HFFc6 (cell line): ENCODE measurements at regions not wholly inside any gene's neighbourhood (a gene's known extent, or its start where the extent isn't known, plus 50 kb on each side); places are given as distances from the start of the nearest gene placed in this dataset.

Source experiments
- DNase-seq: peaks from one replicate; pipeline ENCODE4 v3.0.0-alpha.2; 2018
- H3K27ac Mint-ChIP-seq: 2 replicates; pipeline ENCODE4 v1.8.0; 2020; ENCODE audit warnings: mild to moderate bottlenecking, mixed read lengths
- H3K27me3 Mint-ChIP-seq: 2 replicates; pipeline ENCODE4 v1.8.0; 2021; ENCODE audit warnings: mild to moderate bottlenecking, moderate library complexity, mixed read lengths; ENCODE audit not compliant: insufficient read depth
- H3K36me3 Mint-ChIP-seq: 2 replicates; pipeline ENCODE4 v1.8.0; 2021; ENCODE audit warnings: low read depth, mixed read lengths
- H3K4me1 Mint-ChIP-seq: 2 replicates; pipeline ENCODE4 v1.8.0; 2020; ENCODE audit warnings: low read depth, mixed read lengths
- H3K4me3 Mint-ChIP-seq: 2 replicates; pipeline ENCODE4 v1.8.0; 2020; ENCODE audit warnings: mild to moderate bottlenecking, moderate library complexity, mixed read lengths
- H3K9me3 Mint-ChIP-seq: 2 replicates; pipeline ENCODE4 v1.8.0; 2020; ENCODE audit warnings: mild to moderate bottlenecking, mixed read lengths
- CTCF ChIP-seq: fragments of 200-600 bp; sonication (generic); IDR thresholded peaks from 2 replicates; pipeline ENCODE4 v1.5.0; 2021; ENCODE audit warnings: antibody characterized with exemption, mild to moderate bottlenecking

GRCh38 chr2:146997488-146997887, 847.3 kb upstream of the ACVR2A start:
- Mint-ChIP-seq H3K9me3 (peaks cover 51% of the 10 kb centered on the region), H3K4me1 (no peaks in the 10 kb centered on the region), H3K4me3 (no peak overlapping the region), H3K36me3 (no peaks in the 10 kb centered on the region; the same call in 1 of the 2 replicates), H3K27me3 (no peaks in the 10 kb centered on the region; the same call in 1 of the 2 replicates), H3K27ac (no peak overlapping the region)
- no peak for TF ChIP-seq CTCF
- DNase-seq, result no peak

- Mint-ChIP-seq H3K9me3 (peaks cover 53% of the 10 kb centered on the region), H3K36me3 (no peaks in the 10 kb centered on the region; the same call in 1 of the 2 replicates), H3K27me3 (no peaks in the 10 kb centered on the region; the same call in 1 of the 2 replicates), H3K4me3 (no peak overlapping the region), H3K4me1 (no peaks in the 10 kb centered on the region), H3K27ac (no peak overlapping the region)
- no peak for DNase-seq
- no peak for TF ChIP-seq CTCF
Measured at GRCh38 chr2:146994246-146994645, 850.6 kb upstream of the ACVR2A start.

- no peak overlapping the region for H3K4me3 Mint-ChIP-seq
- H3K9me3 Mint-ChIP-seq, result peaks cover 45% of the 10 kb centered on the region
- H3K27me3 Mint-ChIP-seq, result no peaks in the 10 kb centered on the region
- no peak for DNase-seq
- H3K4me1 Mint-ChIP-seq, result no peaks in the 10 kb centered on the region
- no peak overlapping the region for H3K27ac Mint-ChIP-seq
- TF ChIP-seq CTCF, result no peak
- no peaks in the 10 kb centered on the region for H3K36me3 Mint-ChIP-seq
Measured at GRCh38 chr2:146992466-146992865, 852.4 kb upstream of the ACVR2A start.

- DNase-seq, result no peak
- Mint-ChIP-seq H3K27ac (no peak overlapping the region), H3K4me3 (no peak overlapping the region), H3K4me1 (no peaks in the 10 kb centered on the region), H3K27me3 (no peaks in the 10 kb centered on the region), H3K36me3 (no peaks in the 10 kb centered on the region), H3K9me3 (peaks cover 47% of the 10 kb centered on the region)
- TF ChIP-seq CTCF, result no peak
Measured at GRCh38 chr2:146992057-146992456, 852.8 kb upstream of the ACVR2A start.

GRCh38 chr2:146990311-146991054, 854.3 kb upstream of the ACVR2A start:
- H3K4me1 Mint-ChIP-seq, result no peaks in the 10 kb centered on the region

More at GRCh38 chr2:146990311-146991054, 854.3 kb upstream of the ACVR2A start:
- TF ChIP-seq CTCF, result no peak
- no peak for DNase-seq
- no peak overlapping the region for H3K27ac Mint-ChIP-seq
- H3K9me3 Mint-ChIP-seq, result peaks cover 56% of the 10 kb centered on the region
- H3K36me3 Mint-ChIP-seq, result no peaks in the 10 kb centered on the region
- no peak overlapping the region for H3K4me3 Mint-ChIP-seq
- no peaks in the 10 kb centered on the region for H3K27me3 Mint-ChIP-seq
